DMS153 (cell line): ENCODE measurements at regions not wholly inside any gene's neighbourhood (a gene's known extent, or its start where the extent isn't known, plus 50 kb on each side); places are given as distances from the start of the nearest gene placed in this dataset.
"Not testable (repeated sequence)": the region's sequence is repeated elsewhere in the genome, so short reads cannot be mapped to it uniquely, and the experiment has no call there.

Experiments
- DNase-seq: peaks from one replicate; lab custom pipeline; 2025; lab: John Stamatoyannopoulos, UW

DNA sequence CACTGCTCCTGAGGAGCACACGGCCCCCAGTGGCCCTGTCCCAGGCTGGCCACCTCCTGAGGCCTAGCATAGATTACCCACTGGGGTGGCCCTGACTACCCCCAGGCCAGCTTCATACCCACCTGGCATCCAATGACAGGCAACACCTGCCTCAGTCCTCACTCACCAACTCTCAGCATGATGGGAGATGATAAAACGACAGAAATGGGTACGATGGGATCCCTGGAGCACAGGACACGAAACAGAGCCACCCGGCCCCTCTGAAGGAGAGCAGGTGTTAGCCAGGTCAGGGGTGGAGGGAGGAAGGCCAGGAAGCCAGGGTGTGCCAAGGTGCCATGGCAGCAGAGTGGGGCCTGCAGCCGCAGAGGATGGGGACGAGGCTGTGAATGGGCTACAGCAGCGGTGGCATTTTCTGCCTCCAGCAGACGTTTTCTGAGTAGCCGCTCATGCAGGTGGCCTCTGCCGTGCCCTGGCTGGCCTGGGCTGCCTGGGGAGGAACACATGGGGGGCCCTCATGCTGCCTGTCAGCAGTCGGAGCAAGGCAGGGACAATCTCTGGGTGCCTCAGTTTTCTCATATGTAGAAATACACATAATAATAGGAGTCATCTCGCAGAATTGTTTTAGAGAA lies 50.2 kb upstream of the FGF3 start:
- no peak for DNase-seq

DNA sequence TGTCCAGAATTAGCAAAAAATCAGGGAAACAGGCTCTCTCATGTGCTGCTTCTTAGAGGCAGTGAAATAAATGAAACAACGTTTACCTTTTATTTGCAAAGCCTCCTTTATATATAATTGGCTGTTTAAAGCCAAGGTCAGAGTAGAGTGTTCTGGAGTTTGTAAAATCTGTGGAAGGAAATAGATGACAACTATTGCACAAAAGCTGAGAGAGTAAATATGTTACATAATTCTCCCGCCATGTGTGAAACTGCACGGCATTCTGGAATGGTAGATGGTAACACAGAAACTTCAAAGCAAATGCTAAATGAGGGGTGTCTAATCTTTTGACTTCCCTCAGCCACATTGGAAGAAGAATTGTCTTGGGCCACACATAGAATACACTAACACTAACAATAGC lies 51.5 kb upstream of the FGF3 start:
- DNase-seq = no peak

DNA sequence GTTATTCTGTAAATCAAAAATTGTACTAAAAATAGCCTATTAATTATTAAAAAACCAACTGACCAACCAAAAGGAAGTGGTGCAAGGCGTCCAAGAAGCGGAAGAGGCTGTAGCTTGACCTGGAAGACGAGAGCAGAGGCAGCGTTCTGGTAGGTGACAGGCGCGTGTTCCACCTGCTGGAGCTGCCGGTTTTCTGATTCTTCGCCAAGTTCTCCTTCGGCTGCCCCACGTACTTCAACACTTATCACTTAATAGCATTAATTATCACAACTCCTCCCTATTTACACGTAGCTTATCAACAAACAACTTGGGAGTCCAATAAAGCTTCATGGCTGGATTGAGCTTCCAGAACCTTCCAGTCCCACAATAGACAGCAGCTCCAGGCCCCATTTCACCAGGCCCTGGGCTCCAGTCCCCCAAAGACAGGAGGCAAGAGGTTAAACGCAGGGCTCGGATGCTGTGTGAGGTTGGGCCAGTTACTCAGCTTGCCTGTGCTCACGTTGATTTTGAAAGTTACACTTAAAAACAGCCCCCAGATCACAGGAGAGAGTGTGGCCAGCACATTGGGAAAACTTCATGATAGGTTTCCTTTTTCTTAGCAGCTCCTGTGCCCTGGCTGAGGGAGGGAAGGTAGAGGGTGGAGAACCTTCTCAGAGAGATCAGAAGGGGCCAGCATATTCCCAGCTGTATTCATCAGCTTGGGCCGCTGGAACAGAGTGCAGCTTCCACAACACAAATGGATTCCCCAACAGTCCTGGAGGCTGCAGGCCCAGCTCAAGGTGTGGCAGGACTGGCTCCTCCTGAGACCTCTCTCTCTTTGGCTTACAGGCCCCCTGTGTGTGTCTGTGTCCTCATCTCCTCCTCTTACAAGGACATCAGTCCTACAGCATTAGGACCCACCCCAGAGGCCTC lies 54.2 kb upstream of the FGF3 start:
- no peak for DNase-seq

DNA sequence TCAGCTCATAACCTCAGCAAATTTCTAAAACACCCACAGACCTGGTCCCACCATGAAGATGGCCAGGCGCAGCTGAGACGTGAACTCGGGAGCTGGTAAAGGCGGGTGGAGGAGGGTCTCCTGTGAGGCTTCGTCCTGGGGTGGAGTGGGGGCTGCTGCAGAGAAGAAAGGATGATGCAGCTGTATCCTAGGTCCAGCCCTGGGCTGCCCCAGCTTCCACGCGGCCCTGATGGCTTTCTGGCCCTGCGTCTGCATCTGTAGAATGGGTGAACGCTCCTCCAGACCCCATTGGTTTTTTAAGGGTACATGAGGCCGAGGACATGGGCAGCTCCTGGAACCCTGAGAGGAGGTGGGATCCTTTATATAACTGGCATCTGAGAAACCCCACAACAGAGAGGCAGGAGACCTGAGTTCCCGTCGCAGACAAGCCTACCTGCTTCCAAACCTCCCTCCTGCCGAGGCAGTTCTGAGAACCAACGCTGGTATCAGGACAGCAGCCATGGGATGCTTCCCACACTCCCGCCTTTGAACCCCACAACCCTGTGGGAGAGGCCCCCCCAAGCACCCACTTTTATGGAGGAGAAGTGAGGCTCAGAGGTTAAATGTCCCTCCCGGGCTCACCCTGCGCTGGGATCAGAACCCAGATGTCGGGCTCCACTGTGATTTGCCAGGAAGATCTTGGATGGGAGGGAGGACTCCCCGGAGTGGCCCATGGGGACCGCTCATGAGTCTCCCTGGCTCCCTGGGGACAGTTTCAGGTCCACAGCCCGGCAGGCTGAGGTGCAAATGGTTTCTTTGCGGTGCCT lies 55.2 kb upstream of the FGF3 start:
- DNase-seq = no peak

DNA sequence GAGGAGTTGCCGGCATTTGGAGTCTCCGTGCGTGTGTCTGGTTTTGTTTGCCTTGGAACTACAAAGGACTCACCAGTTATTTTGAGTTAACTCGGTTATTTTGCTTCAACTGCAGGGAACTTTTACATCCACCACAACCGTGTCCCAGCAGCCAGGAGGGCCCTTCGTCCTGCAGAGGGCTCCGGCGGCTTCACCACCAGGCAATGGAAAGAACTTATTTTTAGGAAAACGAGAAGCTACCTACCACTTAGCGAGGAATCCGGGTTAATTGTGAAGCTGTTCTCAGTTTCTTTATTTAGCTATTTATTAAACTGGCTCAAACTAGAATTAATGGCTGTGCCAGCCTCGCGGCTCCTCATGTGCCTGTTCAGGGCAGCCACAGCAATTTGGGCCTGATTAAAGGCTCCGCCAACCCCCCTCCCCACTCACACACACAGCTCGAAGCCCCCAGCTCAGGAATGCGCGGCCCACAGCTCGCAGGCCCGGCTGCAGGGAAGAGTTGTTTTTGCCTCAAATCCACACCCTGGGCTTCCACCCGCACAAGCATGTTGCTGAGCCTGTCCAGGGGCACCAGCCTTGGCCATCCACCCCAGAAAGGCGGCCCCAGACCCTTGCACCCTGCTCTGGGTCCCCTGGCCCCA lies 55.9 kb upstream of the FGF3 start:
- DNase-seq = no peak

DNA sequence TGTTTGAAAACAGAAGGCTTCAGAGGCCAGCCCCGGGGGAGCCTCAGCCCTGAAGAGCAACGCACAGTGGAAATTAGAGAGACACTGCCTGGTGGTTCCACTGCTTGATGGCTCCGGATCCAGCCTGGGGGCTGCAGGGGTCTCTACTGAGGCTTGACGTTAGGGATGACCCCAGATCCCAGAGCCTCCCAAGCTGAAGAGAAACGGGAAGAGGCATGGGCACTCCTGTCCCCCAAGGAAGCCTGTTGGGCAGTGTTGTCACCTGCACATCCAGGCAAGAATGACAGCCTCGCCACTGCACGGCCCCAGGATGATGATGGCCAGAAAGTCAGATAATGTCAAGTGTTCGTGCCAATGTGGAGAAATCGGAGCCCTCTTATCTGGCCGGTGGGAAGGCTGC lies 56.8 kb upstream of the FGF3 start:
- no peak for DNase-seq

DNA sequence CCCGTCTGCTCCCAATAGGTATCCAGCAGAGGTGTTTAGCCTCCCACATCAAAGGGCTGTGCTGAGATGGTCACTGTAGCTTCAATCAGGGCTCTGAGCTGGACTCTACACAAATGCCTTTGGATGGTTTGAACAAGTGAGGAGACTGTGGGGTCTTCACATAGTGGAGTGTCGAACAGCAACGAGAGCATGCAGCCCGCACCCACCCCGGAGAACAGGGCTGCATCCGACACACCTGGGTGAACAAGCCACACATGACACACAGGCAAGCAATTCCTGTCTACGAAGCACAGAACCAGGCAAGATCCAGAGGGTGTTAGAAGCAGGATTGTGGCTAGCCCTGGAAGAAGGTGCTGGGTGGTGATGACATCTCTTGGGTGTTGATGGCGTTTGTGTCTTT lies 58.0 kb upstream of the FGF3 start:
- DNase-seq = no peak

DNA sequence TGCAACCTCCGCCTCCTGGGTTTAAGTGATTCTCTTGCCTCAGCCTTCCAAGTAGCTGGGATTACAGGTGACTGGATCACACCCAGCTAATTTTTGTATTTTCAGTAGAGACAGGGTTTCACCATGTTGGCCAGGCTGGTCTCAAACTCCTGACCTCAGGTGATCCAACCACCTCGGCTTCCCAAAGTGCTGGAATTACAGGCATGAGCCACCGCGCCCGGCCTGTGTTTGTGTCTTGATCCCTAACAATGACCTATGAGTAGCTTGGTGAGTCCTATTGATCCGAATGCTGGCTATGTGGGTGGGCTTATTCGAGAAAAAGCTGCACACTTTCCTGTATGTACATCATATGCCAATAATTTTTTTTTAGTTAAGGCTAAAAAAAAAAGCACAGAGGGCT lies 58.5 kb upstream of the FGF3 start:
- not testable (repeated sequence) for DNase-seq

DNA sequence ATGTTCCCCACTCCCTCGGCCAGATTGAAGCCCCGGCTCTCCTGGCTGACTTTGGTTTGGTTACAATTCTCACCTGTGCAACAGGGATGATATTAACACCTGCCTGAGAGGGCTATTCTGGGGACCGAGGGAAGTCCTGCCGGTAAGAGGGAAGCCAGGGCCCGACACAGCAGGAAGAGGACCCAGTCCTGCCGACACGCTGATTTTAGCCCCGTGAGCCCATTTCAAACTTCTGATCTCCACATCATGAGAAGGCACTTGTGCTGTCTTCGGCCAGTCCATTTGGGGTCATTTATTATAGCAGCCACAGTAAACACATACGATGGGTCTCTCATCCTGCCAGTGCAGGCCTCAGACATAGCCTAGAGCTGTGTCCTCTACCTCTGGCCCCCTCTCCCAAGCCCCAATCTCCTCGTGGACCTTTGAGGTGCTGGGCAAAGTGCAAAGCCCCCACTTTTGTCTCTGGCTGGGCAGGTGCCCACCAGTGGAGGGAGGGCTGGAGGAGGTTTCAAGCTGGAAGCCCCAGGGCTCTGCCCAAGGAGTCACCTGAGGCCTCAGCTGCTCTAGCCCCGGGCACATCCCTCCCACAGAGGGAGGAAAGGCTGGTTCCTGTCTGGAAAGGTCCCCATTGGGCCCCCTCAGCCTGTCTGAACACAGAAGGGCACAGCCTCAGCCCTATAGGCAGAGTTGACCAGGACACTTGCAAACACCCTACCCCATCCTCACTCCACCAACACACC lies 59.1 kb upstream of the FGF3 start:
- DNase-seq = no peak

DNA sequence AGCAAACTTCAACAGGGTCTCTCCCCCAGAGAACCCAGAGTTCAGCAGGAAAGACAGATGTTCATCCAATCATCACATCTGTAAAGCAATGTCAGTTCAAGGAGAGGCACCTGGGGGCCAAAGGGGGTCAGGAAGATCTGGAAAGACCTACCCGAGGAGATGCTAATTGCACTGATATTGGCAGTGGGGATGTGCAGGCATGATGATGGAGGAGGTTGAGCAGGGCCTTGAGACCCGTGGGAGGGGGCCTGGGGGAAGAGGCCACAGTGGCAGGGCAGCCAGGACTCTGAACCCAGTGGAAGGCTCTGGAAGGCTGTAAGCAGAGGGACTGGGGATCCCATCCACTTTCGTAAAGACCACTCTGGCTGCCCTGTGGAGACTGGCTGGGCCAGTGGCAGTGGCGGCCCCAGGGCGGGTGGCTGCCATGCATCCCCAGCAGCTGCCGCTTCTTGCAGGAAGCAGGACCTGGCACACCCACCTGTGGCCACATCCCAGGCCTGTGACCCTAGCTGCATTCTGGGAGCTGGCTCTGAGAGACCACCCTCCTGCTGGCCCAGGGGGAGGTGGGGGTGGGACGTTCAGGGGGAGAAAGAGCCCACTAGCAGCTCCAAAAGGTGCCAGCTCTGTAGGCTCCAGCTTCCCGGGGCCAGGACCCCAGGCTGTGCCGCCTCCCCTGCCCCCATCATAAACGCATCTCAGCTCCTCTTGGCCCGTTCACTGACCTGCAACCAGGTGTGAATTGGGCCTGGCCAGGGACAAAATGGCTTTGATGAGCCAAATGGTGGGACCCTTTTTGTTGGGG lies 59.9 kb upstream of the FGF3 start:
- no peak for DNase-seq

DNA sequence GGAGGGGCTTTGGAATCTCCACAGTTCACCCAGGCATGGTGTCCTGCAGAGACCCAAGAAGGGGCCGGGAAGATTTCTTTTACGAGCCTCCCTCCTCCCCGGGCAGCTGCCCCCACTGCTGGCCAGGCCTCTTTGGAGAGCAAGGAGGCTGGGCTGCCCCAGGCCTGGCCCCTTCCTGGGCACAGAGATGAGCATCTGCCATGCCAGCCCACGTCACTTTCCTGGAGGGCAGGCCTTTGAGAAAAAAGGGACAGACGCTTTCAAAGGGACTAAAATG lies 60.5 kb upstream of the FGF3 start:
- no peak for DNase-seq

DNA sequence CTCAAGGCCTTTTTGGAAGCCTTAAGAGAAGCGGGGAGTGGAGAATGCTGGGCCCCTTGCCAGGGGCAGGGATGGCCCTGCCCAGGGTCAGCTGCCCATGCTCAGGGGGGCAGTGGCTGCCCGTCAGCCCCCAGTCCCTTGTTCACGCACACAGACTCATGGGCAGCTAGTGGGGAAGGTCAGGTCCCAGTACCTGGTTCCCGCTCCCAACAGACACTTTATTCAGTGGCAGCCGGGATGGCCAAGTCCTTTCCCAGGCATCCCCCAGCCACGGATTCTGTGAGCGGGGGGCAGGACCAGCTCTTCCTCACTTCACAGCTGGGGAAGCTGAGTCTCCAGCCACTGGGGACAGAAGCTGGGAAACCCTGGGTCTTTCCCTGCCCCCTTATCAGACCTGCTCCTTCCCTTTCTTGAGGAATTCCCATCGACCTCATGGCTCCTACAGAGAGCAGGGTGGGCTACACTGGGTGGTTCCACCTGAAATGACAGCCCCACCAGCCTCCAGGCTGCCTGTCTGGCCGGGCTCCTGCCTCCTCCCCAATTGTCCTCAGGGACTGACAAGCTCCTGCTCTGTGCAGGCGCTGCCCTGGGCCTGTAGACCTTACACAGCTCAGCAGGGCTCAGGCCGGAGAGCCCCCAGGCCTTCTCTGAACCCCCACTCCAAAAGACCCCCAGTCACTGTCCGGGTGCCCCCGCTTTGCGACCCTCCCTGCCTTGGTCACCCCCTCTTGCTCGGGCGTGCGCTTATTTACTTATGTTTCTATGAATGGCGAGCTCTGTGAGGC lies 61.0 kb upstream of the FGF3 start:
- DNase-seq = no peak

DNA sequence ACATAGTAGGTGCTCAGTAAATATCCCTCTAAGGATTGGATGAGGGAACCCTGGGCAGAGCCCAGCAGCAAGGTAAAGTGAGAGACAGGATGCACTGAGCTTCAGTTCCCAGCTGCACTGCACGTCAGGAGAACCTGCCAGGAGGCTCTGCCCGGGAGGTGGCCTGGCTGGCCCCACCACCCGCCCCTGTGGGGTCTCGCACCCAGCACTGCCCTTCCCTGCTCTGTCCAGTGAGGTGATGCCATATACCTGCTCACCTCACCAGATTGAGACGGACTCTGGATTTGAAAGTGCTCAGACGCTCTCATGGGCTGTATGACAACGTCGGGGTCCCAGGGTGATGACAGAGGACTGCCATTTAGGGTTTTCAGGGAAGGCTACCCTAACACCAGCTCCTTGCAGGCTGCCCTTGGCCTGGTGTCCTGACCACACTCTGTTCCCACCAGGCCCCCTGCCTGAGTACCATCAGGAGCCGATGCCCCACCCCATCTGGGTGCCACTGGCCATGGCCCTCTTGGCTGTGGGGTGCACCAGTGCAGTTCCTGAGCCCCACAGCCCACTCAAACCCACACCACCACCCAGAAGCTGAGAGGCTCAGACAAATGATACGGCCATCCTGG lies 61.7 kb upstream of the FGF3 start:
- no peak for DNase-seq

DNA sequence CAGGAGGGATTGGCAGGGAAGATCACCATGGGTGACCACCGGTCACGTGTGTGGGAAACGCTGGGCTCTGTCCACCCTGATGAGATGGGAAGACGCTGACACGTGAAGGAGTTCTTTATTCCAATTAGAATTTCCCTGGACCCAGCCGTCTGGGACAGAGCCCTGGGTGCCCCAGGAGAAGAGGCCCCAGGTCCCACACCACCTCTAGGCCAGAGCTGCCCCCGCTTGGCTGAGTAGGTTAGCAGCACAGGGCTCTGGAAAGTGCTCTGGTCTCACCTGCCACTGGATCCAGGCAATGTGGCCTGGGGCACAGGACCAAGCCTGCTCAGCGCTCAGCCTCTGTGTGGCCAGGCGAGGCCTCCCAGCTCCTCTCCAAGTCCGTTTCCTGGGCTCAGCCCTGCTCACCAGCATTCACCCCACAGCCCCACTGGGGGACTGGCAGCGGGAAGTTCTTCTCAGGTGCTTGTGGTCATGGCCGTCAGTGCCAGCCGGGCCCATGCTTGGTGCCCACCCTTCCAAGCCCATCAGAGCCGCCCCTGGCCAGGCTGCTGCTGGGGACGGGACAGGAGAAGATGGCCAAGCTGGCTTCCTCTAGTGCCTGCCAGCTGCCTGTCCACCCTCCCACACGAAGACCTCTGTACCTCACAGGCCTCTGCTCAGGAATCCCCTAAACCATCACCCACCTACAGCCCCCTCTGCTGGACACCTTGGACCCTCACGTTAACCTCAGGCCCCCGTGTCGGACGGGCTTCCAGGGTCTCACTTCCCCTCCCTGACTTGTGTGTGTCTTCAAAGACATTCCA lies 62.5 kb upstream of the FGF3 start:
- DNase-seq = no peak

DNA sequence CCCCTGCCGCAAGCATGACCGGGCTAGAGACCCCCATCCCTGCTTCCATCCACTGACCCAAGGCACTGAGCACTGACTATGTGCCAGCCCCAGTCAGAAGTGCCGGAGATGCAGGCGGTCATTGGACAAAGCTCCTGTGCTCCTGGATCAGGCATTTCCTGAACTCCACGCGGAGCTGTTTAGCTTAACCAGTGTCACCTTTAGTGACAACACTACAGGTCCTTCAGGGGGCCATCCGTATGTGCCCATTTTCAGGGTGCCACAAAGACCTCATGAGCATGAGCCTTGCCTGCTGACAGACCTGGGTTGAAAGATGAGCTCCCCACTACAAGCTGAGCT lies 63.0 kb upstream of the FGF3 start:
- DNase-seq = no peak

DNA sequence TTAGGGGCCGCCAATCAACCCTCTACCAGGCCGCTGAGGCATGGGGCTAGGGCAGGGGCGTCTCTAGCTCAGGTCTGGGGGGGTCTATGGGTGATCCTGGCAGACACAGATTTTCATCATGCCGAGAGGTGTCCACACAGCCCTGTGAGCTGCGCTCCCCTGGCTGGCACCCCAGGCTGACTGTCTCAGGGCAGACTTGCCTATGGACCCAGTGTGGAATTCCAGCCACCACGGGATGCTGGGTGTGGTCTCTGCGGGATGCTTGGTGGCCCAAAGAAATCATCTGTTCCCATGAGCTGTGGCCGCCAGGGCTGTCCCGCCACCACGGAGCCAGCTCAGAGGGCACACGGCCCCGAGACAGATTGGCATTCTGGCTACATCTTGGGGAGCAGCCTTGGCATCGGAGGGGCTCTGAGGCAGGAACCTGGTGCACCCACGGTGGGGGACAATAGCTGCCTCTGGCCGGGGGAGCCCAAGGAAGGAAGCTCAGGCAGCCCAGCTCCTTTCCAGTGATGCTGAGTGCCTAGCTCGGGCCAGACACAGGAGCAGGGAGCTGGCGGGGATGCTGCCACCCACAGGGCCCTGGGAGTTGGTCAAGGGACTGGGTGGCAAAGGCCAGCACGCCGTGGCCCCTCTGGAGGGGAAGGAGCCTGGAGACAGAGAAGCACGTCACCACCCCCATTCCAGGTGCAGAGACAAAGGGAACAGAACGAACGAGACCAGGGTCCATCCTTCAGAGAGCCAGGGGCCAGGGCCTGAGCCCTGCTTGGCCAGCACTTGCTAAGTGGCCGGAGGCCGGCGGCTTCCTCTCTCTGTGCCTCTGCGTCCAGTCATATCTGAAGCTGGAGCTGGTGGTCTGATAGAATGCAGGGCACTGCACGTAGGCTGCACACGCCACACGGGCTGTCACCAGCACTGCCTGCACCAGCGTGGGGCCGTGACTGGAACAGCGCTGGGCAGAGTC lies 64.4 kb upstream of the FGF3 start:
- no peak for DNase-seq

DNA sequence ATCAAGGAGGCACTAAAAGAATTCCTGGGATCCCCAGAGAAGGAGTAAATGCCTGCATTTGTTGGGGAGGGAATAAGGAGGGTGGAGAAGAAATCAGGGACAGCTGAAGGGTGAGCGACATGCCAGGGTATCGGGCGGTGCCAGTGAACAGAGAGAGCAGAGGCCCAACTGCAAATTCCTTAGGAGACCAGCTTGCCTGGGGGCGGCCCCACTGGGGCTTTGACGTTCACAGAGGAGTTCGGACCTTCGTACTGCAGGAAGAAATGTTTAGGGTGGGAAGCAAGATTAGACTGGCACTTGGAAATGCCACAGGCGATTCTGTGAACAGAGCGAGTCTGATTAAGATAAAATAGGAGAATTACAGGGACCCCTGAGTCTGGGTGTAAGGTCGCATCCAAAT lies 65.1 kb upstream of the FGF3 start:
- DNase-seq = no peak

DNA sequence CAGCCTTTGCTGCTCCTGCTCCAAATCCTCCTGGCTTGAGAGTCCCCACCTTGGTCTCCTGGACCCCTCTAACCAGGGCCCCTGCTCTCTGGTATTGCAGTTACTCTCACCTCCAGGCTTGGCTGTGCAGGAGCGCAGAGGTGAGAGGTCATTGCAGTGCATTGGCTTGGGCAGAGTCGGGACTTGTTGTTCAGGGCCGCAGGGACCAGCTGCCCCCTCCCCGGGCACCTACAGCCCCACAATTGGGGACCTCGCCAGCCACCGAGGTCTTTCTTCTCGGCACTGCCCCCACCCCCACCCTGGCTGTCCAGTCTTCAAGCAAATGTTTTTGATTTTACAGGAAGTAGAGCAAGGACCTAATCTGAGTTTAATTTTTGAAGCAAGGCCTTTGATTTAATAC lies 65.5 kb upstream of the FGF3 start:
- no peak for DNase-seq
